ENCODE measurements at regions not wholly inside any gene's neighbourhood (a gene's known extent, or its start where the extent isn't known, plus 50 kb on each side); places are given as distances from the start of the nearest gene placed in this dataset.
"Not testable (repeated sequence)": the region's sequence is repeated elsewhere in the genome, so short reads cannot be mapped to it uniquely, and the experiment has no call there.

DNA sequence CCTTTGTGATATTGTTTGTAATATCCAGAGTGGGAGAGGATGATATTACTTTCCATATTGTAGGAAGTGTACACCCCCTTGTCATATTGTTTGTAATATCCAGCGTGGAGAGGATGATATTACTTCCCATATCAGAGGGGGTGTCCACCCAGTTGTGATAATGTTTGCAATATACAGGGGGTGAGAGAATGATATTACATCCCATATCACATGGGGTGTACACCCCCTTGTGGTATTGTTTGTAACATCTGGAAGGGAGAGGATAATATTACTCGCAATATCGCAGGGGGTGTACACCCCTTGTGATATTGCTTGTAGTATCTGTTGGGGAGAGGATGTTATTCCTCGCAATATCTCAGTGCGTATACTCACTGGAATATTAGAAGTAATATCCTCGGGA, 61.5 kb downstream of the PRSS23 start:
- no peak for DNase-seq (ENCODE audit: low spot score)

DNA sequence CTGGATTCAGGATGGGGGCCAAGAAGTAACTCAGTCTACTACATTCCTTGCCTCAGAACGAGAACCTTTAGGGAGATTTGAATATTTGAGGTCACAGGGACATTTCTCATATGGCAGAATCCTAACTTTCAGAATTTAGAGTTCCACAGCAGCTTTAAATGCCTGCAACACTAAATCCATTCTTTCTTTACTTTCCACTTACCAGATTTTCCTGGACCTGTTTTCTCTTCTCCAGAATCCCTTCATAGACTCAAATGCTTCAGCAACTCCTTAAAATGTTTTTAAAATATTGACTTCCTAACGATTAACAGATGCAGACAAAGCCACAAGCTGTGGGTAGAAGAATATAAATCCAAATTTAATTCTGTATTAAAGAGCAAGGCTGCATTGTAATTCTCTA, 63.1 kb downstream of the PRSS23 start:
- no peak for DNase-seq (ENCODE audit: low spot score)

GRCh38 chr11:86865436-86865835, 65.1 kb downstream of the PRSS23 start:
- no peak for DNase-seq (ENCODE audit: low spot score)

- DNase-seq (ENCODE audit: low spot score) = no peak
These were observed 69.2 kb downstream of the PRSS23 start for GRCh38 chr11:86869531-86869930.

GRCh38 chr11:86869966-86870570, 69.7 kb downstream of the PRSS23 start:
- peak; percentile 59 for DNase-seq (ENCODE audit: low spot score)

GRCh38 chr11:86873573-86874083, 73.3 kb downstream of the PRSS23 start:
- no peak for DNase-seq (ENCODE audit: low spot score)

- no peak for DNase-seq (ENCODE audit: low spot score)
These were observed 74.1 kb downstream of the PRSS23 start for GRCh38 chr11:86874304-86875056.

- no peak for DNase-seq (ENCODE audit: low spot score)
These were observed 76.4 kb downstream of the PRSS23 start for GRCh38 chr11:86876716-86877234.

GRCh38 chr11:86877503-86877902, 77.2 kb downstream of the PRSS23 start:
- DNase-seq (ENCODE audit: low spot score) = no peak

- not testable (repeated sequence) for DNase-seq (ENCODE audit: low spot score)
These were observed 76.0 kb downstream of the FZD4 start for GRCh38 chr11:86879241-86879640.

GRCh38 chr11:86885311-86885710, 69.9 kb downstream of the FZD4 start:
- DNase-seq (ENCODE audit: low spot score) = no peak

GRCh38 chr11:86888164-86889000, 66.8 kb downstream of the FZD4 start:
- DNase-seq (ENCODE audit: low spot score) = no peak

GRCh38 chr11:86889001-86889341, 66.2 kb downstream of the FZD4 start:
- no peak for DNase-seq (ENCODE audit: low spot score)

- DNase-seq (ENCODE audit: low spot score) = no peak
These were observed 64.2 kb downstream of the FZD4 start for GRCh38 chr11:86891036-86891435.

DNA sequence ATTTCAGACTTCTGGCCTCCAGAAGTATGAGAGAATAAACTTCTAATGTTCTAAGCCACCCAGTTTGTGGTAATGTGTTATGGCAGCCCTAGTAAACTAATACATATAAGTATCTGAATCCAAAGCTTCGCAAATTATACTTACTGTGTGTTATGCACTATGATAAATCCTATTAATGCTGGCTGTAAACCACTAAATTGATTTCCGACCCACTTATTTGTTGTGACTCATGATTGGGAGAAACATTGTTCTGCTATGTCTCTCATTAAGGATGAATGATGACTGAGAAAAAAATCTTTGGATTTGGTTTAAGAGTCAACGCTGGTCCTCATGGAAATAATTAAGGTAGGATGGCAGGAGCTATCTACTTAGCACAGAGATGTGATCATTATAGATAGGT, 62.0 kb downstream of the FZD4 start:
- no peak for DNase-seq (ENCODE audit: low spot score)
